GM21367 (cell line): ENCODE measurements at regions not wholly inside any gene's neighbourhood (a gene's known extent, or its start where the extent isn't known, plus 50 kb on each side); places are given as distances from the start of the nearest gene placed in this dataset.

Experiments
- ATAC-seq: cut with Tn5 transposase; IDR thresholded peaks from one replicate; pipeline ENCODE4 v1.9.1; 2021; ENCODE audit not compliant: unreplicated experiment

DNA sequence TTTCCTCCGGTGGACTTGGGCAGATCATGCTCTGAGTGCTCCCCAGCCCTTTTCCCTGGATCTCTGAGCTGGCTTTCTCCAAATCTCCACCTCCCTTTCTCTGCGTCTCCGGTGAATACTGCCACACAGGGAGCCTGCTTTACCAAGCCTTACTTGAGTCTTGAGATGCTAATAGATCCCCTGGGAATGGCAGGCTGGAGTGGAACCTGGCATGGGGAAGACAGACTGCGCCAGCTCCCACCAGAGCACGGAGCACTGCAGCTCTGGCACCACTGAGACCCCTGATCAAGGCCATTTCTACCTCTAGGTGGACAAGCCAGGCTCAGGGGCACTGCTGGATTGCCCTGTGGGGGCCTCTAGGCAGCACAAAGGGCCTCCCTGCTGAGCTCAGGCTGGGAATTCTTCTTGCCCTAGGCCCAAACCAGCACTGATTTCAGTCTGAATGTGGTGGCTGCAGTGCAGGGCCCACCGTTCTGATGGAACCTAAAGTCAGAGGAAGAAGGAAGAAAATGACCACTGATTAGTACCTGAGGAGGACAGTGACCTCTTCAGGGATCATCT lies 74.3 kb upstream of the CRHR1 start:
- ATAC-seq: no peak

DNA sequence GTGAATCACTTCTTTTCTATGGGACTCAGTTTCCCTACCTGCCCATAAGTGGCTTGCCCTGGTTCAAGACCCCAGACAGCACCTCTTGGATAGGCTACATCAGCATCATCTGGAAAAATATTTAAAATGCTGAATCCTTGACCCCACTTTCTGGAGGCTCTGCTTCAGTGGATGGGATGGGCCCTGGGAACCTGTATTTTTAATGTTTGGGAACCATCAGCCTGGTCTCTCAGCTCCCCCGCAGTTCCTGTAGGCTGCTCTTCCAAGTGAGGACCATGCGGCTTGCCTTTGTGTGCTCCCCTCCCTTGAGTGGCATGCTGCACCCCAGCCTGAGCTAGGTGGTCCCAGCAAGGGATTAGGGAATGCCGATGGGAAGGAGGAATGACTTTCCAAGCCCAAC lies 68.3 kb upstream of the CRHR1 start:
- ATAC-seq: no peak

DNA sequence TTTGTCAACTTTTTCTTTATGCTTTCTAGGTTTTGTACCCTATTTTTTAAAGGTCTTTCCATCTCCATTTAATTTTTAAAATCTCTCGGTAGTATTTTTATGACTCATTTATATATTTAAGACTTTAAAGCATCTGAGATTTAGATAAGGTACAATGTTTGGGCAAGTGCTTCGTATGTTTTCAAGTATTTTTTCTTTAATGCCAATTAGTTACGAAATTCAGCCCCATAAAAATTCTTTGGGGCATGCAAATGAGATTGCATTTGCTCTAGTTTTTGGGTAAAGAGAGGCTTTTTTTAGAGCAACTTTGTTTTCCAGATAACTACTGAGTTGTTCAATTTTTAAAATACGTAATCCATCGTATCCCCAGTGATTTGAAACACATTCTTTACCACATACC lies 65.3 kb upstream of the CRHR1 start:
- ATAC-seq: no peak

DNA sequence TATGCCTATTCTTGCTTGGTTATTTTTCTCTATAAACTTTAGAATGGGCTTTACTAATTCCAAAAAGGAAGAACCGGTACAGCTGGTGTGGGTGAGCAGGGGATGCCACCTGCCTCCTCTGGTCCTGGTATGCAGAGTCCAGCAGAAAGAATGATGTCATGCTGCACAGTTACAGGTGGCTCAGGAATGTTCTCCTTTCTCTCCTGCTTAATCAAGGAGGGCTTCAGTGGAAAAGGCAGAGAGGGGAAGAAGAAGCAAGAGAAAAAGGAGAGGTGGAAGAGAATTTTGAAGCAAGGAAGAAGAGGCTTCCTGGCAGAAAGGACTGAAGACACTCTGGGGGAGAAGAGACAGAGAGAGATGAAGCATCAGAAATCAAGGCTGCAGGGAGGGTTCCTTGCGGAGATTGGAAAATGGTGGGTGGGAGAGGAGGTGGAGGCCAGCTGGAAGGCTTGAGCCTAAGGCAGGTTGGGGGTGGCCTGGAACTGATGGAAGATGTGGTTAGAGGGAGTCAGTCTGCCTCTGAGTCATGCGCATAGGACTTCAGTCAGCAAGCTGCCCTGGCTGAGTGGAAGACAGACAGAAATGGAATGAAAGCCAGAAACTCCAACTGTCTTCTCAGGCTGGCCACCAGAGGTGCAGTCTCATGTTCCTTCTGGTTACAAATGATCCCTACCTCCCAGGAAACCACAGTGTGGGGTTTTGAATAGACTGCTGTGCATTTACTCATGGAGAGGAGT lies 64.6 kb upstream of the CRHR1 start:
- no peak for ATAC-seq

DNA sequence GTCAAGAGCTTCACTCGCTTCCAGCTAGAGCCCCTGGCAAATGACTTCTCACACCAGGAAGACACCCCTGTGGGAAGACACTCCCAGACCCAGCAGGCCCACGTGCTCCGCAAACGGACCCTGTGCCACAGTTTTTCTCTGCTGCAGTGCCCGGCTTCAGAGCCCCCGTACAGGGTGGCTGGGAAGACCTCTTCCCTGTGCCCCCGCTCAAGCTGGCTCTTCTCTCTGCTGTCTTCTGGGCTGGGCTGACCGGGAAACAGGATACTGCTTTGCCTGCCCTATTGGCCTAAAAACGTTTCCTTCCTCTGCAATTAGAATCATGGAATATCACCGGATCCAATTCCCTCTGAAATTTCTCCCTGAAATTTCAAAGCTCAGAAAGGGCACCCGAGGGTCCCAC lies 63.7 kb upstream of the CRHR1 start:
- no peak for ATAC-seq

DNA sequence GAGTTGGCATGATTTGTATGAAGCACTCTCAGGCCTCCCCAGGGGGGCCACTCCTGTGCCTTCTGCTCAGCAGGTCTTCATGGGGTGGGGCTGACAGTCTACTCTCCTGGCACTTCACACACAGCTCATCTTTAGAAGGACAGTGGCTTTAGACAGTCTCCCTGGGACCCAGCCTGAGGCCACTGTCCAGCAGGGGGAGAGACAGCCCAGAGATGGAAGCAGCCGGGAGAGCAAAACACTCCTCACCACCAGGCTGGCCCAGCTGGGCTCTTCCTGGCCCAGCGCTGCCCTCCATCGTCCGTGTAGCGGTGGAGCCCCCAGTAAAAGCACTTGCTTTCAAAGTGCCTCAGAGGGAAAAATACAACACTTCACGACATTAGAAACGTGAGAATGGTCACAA lies 62.0 kb upstream of the CRHR1 start:
- no peak for ATAC-seq

DNA sequence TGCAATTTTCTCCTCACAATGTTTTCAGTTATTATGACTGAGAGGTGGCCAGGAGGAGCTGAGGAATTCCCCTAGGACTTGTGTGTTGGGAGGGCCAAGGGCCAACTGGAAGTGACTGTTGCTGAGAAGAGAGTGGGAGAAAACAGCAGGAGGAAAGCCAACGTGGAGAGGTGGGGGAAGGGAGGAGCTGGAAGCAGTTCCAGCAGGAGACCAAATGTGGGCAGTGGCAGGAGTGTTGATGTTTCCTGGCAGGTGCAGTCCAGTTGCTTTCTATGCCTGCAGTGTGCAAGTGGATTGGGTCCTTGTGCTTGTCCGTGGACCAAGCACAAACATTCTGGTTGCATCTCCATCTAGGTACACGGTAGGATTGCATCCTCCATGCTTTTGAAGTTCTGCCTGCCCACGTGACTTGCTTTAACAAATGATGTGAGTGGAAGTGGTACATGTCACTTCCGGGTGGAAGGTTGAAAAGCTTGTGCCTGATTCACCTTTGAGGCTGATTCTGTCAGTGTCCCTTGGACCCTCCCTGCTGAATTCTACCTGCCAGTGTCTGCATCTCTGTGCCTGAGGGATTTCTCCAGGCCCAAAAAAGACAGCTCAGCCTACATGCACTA lies 54.7 kb upstream of the CRHR1 start:
- ATAC-seq: no peak

DNA sequence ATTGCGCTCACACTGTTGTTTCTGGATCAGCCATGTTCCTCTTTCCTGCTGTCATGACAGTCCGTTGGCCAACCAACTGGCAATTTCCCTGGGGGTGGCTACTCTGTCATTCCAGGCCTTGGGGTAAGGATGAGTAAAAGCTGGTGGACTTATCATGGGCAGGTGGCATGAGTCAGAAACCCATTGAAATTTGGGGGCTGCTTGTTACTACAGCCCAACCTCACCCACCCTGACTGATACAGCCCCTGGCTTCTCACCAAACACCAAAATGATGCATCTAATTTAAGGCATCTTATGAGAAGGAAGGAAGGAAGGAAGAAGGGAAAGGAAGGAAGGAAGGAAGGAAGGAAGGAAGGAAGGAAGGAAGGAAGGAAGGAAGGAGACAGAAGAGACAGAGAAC lies 53.9 kb upstream of the CRHR1 start:
- no peak for ATAC-seq

DNA sequence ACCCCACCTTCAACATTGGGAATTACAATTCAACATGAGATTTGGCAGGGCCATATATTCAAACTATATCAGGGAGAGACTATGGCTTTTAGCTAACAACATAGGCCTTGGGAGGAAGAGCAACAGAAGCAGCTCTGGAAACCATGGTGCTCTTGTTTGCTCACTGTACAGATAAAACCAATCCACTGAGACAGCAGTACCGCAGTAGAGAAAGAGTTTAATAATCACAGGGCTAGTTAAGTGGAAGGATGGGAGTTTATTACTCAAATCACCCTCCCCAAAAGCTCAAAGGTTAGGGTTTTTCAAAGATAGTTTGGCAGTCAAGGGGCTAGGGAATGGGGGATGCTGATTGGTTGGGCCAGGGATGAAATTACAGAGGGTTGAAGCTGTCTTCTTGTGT lies 52.7 kb upstream of the CRHR1 start:
- no peak for ATAC-seq

DNA sequence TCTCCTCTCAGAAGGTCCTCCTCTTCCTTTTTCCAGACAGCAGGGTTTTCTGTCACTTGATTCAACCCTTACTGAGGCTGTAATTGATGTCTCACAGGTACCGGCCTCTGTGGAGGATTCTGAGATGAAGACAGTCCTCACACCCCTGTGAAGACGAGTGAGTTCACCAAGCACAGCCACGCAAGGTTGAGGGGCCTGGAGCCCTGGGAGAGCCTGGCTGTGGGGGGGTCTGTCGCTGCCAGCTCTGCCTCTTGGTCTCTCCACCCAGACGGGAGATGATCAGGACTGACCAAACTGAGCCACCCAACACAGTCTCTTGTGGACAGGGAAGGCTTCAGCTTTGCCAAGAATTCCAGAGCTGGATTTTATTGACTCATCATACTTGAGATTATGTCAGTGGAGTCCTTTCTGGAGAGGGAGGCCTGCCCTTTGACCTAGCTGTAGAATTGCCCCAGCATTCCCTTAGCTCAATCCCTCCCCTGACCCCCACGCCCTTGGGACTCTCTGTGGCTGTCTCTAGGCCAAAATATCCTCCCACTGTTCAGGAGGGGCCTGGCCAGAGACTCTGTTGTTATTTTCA lies 51.1 kb upstream of the CRHR1 start:
- ATAC-seq: no peak

DNA sequence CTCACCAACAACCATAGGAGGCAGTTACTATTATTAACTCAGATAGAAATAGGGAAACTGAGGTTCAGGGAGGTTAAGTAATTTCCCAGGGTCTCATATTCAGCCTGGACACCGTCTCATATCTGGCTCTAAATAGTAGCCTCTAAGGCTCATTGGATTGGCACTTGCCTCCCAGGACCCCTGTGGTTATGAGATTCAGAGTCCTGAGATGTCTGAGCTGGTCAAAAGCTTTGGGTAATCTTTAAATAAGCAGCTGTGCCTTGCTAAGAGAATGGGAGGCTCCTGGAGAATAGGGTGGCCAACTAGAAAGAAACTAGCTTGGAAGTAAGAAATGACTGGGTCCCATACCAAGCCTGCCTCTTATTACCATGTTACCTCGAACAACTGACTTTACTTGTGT lies 50.3 kb upstream of the CRHR1 start:
- no peak for ATAC-seq
